NAMALWA (cell line): ENCODE measurements at regions not wholly inside any gene's neighbourhood (a gene's known extent, or its start where the extent isn't known, plus 50 kb on each side); places are given as distances from the start of the nearest gene placed in this dataset.
A peak's percentile ranks its signal among the peaks of the same experiment; 100 is the strongest.
"Not testable (repeated sequence)": the region's sequence is repeated elsewhere in the genome, so short reads cannot be mapped to it uniquely, and the experiment has no call there.

Experiments used
- DNase-seq: peaks from one replicate; pipeline ENCODE4 v3.0.0-alpha.2; 2015; ENCODE audit warnings: low spot score

GRCh38 chr2:61675204-61675603 lies 137.0 kb upstream of the XPO1 start:
- DNase-seq: no peak

GRCh38 chr2:61671561-61672315 lies 133.6 kb upstream of the XPO1 start:
- no peak for DNase-seq

- DNase-seq: peak; percentile 70
Observed at GRCh38 chr2:61670591-61671501, 132.7 kb upstream of the XPO1 start.

- no peak for DNase-seq
Observed at GRCh38 chr2:61664190-61664589, 126.0 kb upstream of the XPO1 start.

DNA sequence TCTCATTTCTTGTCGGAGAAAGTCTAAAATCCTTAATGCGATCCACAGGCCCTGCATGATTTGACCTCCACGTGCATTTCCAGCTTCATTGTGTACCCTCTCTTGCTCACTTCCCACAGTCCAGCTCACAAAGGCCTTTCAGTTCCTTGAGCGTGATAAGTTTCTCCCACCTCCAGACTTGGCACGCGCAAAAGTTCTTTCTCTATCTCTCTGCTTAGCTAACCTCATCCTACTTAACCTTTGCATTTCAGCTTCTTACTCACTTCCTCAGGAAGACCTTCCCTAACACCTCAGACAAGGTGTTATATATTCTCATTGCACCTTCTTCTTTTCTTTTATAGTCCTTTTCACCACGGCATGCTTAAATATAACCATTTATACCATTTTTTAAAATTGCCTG lies 124.8 kb upstream of the XPO1 start:
- no peak for DNase-seq

DNA sequence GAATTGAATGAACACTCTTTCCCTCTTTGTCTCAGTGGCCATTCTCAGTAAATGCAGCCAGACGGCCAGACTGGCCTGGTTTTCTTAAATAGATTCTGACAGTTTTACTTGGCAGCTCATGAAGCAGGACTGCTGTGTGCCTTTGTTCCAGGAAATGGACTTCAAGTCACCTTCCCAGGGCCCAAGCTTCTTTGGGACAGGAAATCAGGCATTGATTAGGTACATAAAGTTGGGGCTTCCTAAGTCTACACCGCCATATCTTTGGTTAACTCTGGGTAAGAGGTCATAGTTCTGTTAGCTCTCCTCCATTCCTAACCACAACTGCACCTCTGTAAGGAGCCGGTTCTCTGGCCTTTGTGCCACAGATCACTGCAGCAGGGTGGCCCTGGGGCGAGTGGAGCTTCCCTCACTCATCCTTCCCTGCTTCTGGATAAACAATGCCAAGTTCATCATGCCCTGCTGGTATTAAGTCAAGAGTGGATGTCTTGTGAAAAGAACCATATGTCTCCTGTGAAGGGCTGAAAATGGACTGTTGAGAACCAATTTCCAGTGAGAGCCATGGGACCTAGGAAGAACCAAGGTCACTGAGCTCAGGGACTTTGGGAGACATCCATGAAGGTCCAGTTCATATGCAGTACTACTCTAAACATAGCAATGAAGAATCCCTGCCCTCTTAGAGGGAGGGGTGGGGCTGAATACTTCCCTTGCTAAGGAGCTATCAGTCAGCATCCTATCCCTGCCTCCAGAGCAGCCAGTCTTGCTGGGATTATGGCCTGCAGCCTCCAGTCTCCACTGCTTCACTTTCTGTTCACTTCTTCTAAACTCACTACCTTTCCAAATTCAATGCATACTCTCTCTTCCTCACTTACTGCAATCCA lies 122.6 kb upstream of the XPO1 start:
- DNase-seq: no peak

- DNase-seq: peak; percentile 71
Observed at GRCh38 chr2:61658841-61659780, 121.0 kb upstream of the XPO1 start.

GRCh38 chr2:61649946-61650345 lies 111.8 kb upstream of the XPO1 start:
- not testable (repeated sequence) for DNase-seq

DNA sequence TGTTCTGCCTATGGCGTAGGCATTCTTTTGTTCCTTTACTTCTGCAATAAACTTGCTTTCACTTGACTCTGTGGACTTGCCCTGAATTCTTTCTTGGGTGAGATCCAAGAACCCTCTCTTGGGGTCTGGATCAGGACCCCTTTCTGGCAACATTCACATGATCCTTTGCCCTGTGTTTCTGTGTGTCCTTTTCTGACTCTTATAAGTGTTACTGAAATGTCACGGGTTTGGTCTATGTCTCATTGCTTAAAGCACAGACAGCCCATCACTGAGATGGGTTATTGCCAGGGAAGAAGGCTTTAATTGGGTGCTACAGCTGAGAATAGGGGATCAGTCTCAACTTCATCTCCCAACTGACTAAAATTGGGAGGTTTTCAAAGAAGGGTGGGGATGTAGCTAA lies 110.9 kb upstream of the XPO1 start:
- DNase-seq: no peak

GRCh38 chr2:61647044-61647443 lies 108.9 kb upstream of the XPO1 start:
- no peak for DNase-seq

GRCh38 chr2:61645911-61646310 lies 107.8 kb upstream of the XPO1 start:
- no peak for DNase-seq

DNA sequence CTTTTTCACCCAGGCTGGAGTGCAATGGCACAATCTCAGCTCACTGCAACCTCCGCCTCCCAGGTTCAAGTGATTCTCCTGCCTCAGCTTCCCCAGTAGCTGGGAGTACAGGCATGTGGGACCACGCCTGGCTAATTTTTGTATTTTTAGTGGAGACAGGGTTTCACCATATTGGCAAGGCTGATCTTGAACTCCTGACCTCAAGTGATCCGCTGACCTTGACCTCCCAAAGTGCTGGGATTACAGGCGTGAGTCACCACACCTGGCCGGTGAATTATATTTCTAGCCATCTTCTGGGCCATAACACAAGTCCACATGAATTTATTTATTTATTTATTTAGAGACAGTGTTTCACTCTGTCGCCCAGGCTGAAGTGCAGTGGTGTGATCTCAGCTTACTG lies 105.0 kb upstream of the XPO1 start:
- not testable (repeated sequence) for DNase-seq

GRCh38 chr2:61640406-61640805 lies 102.2 kb upstream of the XPO1 start:
- no peak for DNase-seq

DNA sequence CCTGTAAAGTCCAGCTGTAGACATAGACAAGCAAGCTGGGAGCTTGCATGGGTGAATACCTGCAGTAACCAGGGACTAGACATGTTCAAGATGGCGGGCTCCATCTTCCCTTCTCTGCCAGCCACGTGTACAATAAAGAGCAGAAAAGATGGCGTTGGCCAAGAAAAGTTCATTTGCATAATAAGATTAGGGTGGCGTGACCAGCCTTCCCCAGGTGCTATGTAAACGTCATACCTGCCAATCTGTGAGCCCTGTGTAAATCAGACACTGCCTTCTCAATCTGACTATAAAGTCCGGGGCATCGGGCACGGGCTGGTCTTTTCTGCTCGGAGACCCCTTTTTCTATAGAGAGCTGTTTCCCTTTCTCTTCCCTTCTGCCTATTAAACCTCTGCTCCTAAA lies 101.6 kb upstream of the XPO1 start:
- peak; percentile 13 for DNase-seq

DNA sequence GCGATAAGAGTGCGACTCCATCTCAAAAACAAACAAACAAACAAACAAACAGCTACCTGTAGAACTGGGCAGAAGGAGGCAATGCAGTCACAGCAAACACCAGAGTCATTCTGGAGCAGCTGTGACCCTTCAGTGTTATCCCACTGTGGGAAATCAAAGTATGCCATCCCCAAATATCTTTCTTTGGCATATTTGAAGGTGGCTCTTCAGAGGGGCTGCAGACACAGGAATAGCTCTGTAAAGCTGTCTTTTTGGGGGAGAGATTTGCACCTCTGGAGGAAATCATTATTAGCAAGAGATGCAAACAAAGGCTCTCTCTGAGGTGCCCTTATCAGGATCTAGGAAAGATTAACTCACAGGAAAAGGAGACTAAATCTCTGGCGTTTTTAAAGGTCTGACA lies 98.5 kb upstream of the XPO1 start:
- no peak for DNase-seq

GRCh38 chr2:61634512-61634911 lies 96.4 kb upstream of the XPO1 start:
- DNase-seq: no peak

DNA sequence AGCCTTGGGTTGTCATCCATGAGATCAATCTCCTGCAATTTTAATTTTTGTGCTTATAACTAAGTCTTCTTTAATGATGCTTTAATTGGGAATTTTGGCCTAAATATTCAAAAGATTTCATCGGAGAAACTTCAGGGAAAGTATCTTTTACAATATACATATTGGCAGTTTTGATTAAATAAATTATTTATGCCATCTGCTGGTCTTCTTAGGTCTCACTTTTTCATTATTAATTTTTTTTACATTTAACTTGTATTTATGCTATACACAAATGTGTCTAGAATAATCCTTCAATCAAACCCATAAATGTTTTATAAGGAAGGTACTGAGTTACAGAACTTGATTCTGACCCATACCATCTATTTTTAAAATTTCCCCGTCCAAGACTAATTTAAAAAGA lies 95.1 kb upstream of the XPO1 start:
- DNase-seq: no peak

DNA sequence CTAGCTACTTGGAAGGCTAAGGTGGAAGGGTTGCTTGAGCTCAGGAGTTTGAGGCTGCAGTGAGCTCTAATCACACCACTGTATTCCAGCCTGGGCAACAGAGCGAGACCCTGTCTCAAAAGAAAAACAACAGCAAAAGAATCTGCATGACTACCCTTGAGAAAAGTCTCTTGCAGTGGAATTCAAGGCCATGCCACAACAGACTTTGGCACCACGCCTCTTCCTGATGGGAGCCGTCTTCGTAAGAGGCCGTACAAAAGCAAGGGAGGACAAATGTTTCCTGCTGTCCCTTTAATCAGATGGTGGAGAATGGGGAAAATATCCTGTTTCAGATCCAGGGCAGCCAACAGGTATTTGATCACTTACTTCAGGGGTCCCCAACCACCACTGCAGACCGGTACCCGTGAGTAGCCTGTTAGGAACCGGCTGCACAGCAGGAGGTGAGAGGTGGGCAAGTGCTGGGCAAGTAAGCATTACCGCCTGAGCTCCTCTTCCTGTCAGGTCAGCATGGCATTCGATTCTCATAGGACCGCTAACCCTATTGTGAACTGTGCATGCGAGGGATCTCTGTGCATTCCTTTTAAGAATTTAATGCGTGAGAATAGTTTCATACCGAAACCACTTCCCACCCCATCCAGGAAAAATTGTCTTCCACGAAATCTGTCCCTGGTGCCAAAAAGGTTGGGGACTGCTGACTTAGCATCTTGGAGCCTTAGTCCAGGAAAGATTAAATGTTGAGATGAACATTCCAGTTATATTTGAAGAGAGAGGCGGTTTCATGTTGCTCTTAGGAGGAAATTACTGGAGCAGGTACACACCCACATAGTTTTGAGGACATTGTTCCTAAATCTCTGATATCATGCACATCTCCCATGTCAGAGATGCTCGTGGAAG lies 94.4 kb upstream of the XPO1 start:
- DNase-seq: no peak

DNA sequence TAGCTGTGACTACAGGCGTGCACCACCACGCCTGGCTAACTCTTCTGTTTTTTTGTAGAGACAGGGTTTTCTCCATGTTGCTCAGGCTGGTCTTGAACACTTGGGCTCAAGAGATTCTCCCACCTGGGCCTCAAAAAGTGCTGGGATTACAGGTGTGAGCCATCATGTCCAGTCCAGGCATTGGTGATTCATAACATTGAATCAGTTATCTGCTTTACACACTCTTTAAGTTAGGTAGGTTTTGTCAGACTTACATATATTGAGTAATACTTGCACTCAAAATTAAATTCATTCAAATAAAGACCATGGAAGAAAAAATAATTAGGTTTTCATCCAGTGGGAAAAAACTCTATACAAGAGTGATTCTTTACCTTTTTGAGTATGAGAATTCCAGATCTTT lies 93.2 kb upstream of the XPO1 start:
- no peak for DNase-seq

- DNase-seq: no peak
Observed at GRCh38 chr2:61626827-61627226, 88.7 kb upstream of the XPO1 start.
